ENCODE measurements at regions not wholly inside any gene's neighbourhood (a gene's known extent, or its start where the extent isn't known, plus 50 kb on each side); places are given as distances from the start of the nearest gene placed in this dataset.

GRCh38 chr14:22095860-22096513, 422.4 kb upstream of the OR4E1 start:
- DNase-seq = no peak

GRCh38 chr14:22089940-22090339, 416.3 kb upstream of the OR4E1 start:
- no peak for DNase-seq

- no peak for DNase-seq
These were observed 415.2 kb upstream of the OR4E1 start for GRCh38 chr14:22088614-22089342.

- DNase-seq = no peak
These were observed 412.5 kb upstream of the OR4E1 start for GRCh38 chr14:22086131-22086530.

- peak in 1 of 14 donors; percentile 1 for DNase-seq
These were observed 411.0 kb upstream of the OR4E1 start for GRCh38 chr14:22084393-22085281.

GRCh38 chr14:22081337-22081736, 407.7 kb upstream of the OR4E1 start:
- DNase-seq = no peak

- no peak for DNase-seq
These were observed 406.1 kb upstream of the OR4E1 start for GRCh38 chr14:22079766-22080165.

GRCh38 chr14:22073801-22074200, 400.2 kb upstream of the OR4E1 start:
- no peak for DNase-seq

- no peak for DNase-seq
These were observed 397.4 kb upstream of the OR4E1 start for GRCh38 chr14:22071006-22071405.

- DNase-seq = no peak
These were observed 396.7 kb upstream of the OR4E1 start for GRCh38 chr14:22070119-22070982.

- DNase-seq = no peak
These were observed 391.7 kb upstream of the OR4E1 start for GRCh38 chr14:22065347-22065746.

GRCh38 chr14:22059201-22059600, 385.6 kb upstream of the OR4E1 start:
- no peak for DNase-seq

GRCh38 chr14:22052795-22053194, 379.2 kb upstream of the OR4E1 start:
- no peak for DNase-seq

- peak in 2 of 14 donors; percentile 2 for DNase-seq
These were observed 373.5 kb upstream of the OR4E1 start for GRCh38 chr14:22047115-22047514.

GRCh38 chr14:22046063-22046462, 372.4 kb upstream of the OR4E1 start:
- no peak for DNase-seq

GRCh38 chr14:22044193-22044592, 370.6 kb upstream of the OR4E1 start:
- no peak for DNase-seq

- no peak for DNase-seq
These were observed 367.1 kb upstream of the OR4E1 start for GRCh38 chr14:22040781-22041125.

- no peak for DNase-seq
These were observed 366.5 kb upstream of the OR4E1 start for GRCh38 chr14:22039938-22040780.

GRCh38 chr14:22036541-22037239, 363.1 kb upstream of the OR4E1 start:
- DNase-seq = no peak

GRCh38 chr14:22026527-22026926, 352.9 kb upstream of the OR4E1 start:
- no peak for DNase-seq

- no peak for DNase-seq
These were observed 352.3 kb upstream of the OR4E1 start for GRCh38 chr14:22025879-22026278.

All from C1 segment of cervical spinal cord (tissue), 14 donors.